Activated naive CD4-positive, alpha-beta T cell treated with anti-CD3 and anti-CD28 coated beads for 36 hours (primary cell): ENCODE measurements at regions not wholly inside any gene's neighbourhood (a gene's known extent, or its start where the extent isn't known, plus 50 kb on each side); places are given as distances from the start of the nearest gene placed in this dataset.
"Not testable (repeated sequence)": the region's sequence is repeated elsewhere in the genome, so short reads cannot be mapped to it uniquely, and the experiment has no call there.

Experiments used
- CTCF ChIA-PET: fragments of 350-600 bp; sonication (Branson Sonifier 250); formaldehyde crosslinking; loops from one replicate; lab custom pipeline; 2021; ENCODE audit warnings: antibody characterized with exemption; lab: Charles Lee
- DNase-seq: peaks from one replicate; pipeline ENCODE4 v3.0.0-alpha.2; 2020
- H3K27ac Mint-ChIP-seq: one replicate; pipeline ENCODE4 v1.8.0; 2021; ENCODE audit warnings: mild to moderate bottlenecking, mixed read lengths
- H3K27me3 Mint-ChIP-seq: one replicate; pipeline ENCODE4 v1.8.0; 2021; ENCODE audit warnings: low read depth, mixed read lengths
- H3K36me3 Mint-ChIP-seq: one replicate; pipeline ENCODE4 v1.8.0; 2021; ENCODE audit warnings: low read depth, mixed read lengths
- H3K4me1 Mint-ChIP-seq: one replicate; pipeline ENCODE4 v1.8.0; 2021; ENCODE audit warnings: low read depth, mixed read lengths
- H3K4me3 Mint-ChIP-seq: one replicate; pipeline ENCODE4 v1.8.0; 2021; ENCODE audit warnings: mild to moderate bottlenecking, moderate library complexity, mixed read lengths
- H3K9me3 Mint-ChIP-seq: one replicate; pipeline ENCODE4 v1.8.0; 2021; ENCODE audit warnings: mixed read lengths
- intact Hi-C: fragments of 100-400 bp; cut with micrococcal nuclease; formaldehyde crosslinking; loops from one replicate; pipeline ENCODE4 v1.15.1; 2023

- no peak overlapping the region for H3K4me3 Mint-ChIP-seq
- H3K27me3 Mint-ChIP-seq: no peaks in the 10 kb centered on the region
- CTCF ChIA-PET: interaction anchor here (0.9 to 1.3 kb wide), 2 partner anchors 23 to 97 kb away, joined by 3 to 6 read pairs; no protein-coding TSS in a partner anchor
- no peak overlapping the region for H3K27ac Mint-ChIP-seq
- intact Hi-C loops: no loop called here
- no peaks in the 10 kb centered on the region for H3K9me3 Mint-ChIP-seq
- no peaks in the 10 kb centered on the region for H3K4me1 Mint-ChIP-seq
- H3K36me3 Mint-ChIP-seq: no peaks in the 10 kb centered on the region
- no peak for DNase-seq
Observed at GRCh38 chr20:59110607-59111006, 53.0 kb upstream of the ZNF831 start.

GRCh38 chr20:59105581-59105980 is 58.0 kb upstream of the ZNF831 start:
- no peaks in the 10 kb centered on the region for H3K9me3 Mint-ChIP-seq
- DNase-seq: no peak
- intact Hi-C loops: no loop called here
- peaks cover 17% of the 10 kb centered on the region for H3K4me1 Mint-ChIP-seq
- no peaks in the 10 kb centered on the region for H3K36me3 Mint-ChIP-seq
- CTCF ChIA-PET: interaction anchor here (3.2 kb wide), 1 partner anchor 18 kb away, joined by 13 read pairs; no protein-coding TSS in a partner anchor
- H3K4me3 Mint-ChIP-seq: no peak overlapping the region
- no peak overlapping the region for H3K27ac Mint-ChIP-seq
- no peaks in the 10 kb centered on the region for H3K27me3 Mint-ChIP-seq

- H3K9me3 Mint-ChIP-seq: no peaks in the 10 kb centered on the region
- CTCF ChIA-PET: interaction anchor here (3.2 kb wide), 1 partner anchor 17 kb away, joined by 13 read pairs; no protein-coding TSS in a partner anchor
- no peak for DNase-seq
- no peaks in the 10 kb centered on the region for H3K36me3 Mint-ChIP-seq
- no peaks in the 10 kb centered on the region for H3K27me3 Mint-ChIP-seq
- H3K27ac Mint-ChIP-seq: no peak overlapping the region
- no peak overlapping the region for H3K4me3 Mint-ChIP-seq
- H3K4me1 Mint-ChIP-seq: peaks cover 17% of the 10 kb centered on the region
- intact Hi-C loops: no loop called here
Observed at GRCh38 chr20:59104831-59105230, 58.8 kb upstream of the ZNF831 start.

- DNase-seq: no peak
- H3K4me3 Mint-ChIP-seq: no peak overlapping the region
- H3K27ac Mint-ChIP-seq: no peak overlapping the region
- no peaks in the 10 kb centered on the region for H3K9me3 Mint-ChIP-seq
- H3K36me3 Mint-ChIP-seq: no peaks in the 10 kb centered on the region
- intact Hi-C loops: loop anchor here (1.0 kb wide), 1 partner anchor 63 kb away; no protein-coding TSS in a partner anchor
- CTCF ChIA-PET: interaction anchor here (1.1 to 3.2 kb wide), 4 partner anchors 8 to 100 kb away, joined by 3 to 13 read pairs (median 4); no protein-coding TSS in a partner anchor
- H3K4me1 Mint-ChIP-seq: peaks cover 17% of the 10 kb centered on the region
- no peaks in the 10 kb centered on the region for H3K27me3 Mint-ChIP-seq
Observed at GRCh38 chr20:59103573-59103972, 60.0 kb upstream of the ZNF831 start.

GRCh38 chr20:59102841-59103299 is 60.3 kb upstream of the PRELID3B start:
- Mint-ChIP-seq H3K27me3 (no peaks in the 10 kb centered on the region), H3K4me3 (no peak overlapping the region), H3K9me3 (no peaks in the 10 kb centered on the region), H3K27ac (peak overlapping the region; percentile 6), H3K36me3 (no peaks in the 10 kb centered on the region), H3K4me1 (peaks cover 17% of the 10 kb centered on the region)
- CTCF ChIA-PET: interaction anchor here (1.0 to 1.8 kb wide), 5 partner anchors 9 to 101 kb away, joined by 3 to 5 read pairs (median 3); no protein-coding TSS in a partner anchor
- intact Hi-C loops: loop anchor here (1.0 kb wide), 1 partner anchor 63 kb away; no protein-coding TSS in a partner anchor
- DNase-seq: no peak

- Mint-ChIP-seq H3K27me3 (no peaks in the 10 kb centered on the region), H3K36me3 (no peaks in the 10 kb centered on the region), H3K4me1 (peaks cover 17% of the 10 kb centered on the region), H3K4me3 (no peak overlapping the region), H3K9me3 (no peaks in the 10 kb centered on the region), H3K27ac (no peak overlapping the region)
- CTCF ChIA-PET: interaction anchor here (1.0 to 1.8 kb wide), 4 partner anchors 8 to 105 kb away, joined by 3 to 5 read pairs (median 4); no protein-coding TSS in a partner anchor
- intact Hi-C loops: no loop called here
- DNase-seq: no peak
Observed at GRCh38 chr20:59101961-59102360, 59.4 kb upstream of the PRELID3B start.

- H3K27me3 Mint-ChIP-seq, H3K9me3 Mint-ChIP-seq, H3K27ac Mint-ChIP-seq, H3K4me3 Mint-ChIP-seq, DNase-seq, H3K36me3 Mint-ChIP-seq, intact Hi-C loops: not testable (repeated sequence)
- peaks cover 19% of the 10 kb centered on the region for H3K4me1 Mint-ChIP-seq
- CTCF ChIA-PET: interaction anchor here (0.8 kb wide), 1 partner anchor 109 kb away, joined by 3 read pairs; no protein-coding TSS in a partner anchor
Observed at GRCh38 chr20:59099864-59100263, 57.3 kb upstream of the PRELID3B start.

GRCh38 chr20:59095140-59095539 is 52.6 kb upstream of the PRELID3B start:
- no peaks in the 10 kb centered on the region for H3K9me3 Mint-ChIP-seq
- intact Hi-C loops: no loop called here
- no peak overlapping the region for H3K4me3 Mint-ChIP-seq
- CTCF ChIA-PET: interaction anchor here (0.7 to 5.2 kb wide), 4 partner anchors 13 to 334 kb away, joined by 3 to 35 read pairs (median 4); no protein-coding TSS in a partner anchor
- no peak overlapping the region for H3K27ac Mint-ChIP-seq
- peaks cover 2% of the 10 kb centered on the region for H3K4me1 Mint-ChIP-seq
- H3K27me3 Mint-ChIP-seq: no peaks in the 10 kb centered on the region
- no peak for DNase-seq
- H3K36me3 Mint-ChIP-seq: no peaks in the 10 kb centered on the region

GRCh38 chr20:59094576-59094975 is 52.0 kb upstream of the PRELID3B start:
- H3K27ac Mint-ChIP-seq: no peak overlapping the region
- CTCF ChIA-PET: interaction anchor here (0.7 to 5.2 kb wide), 5 partner anchors 8 to 334 kb away, joined by 3 to 35 read pairs (median 4); no protein-coding TSS in a partner anchor
- peaks cover 2% of the 10 kb centered on the region for H3K4me1 Mint-ChIP-seq
- no peaks in the 10 kb centered on the region for H3K9me3 Mint-ChIP-seq
- no peak overlapping the region for H3K4me3 Mint-ChIP-seq
- no peaks in the 10 kb centered on the region for H3K27me3 Mint-ChIP-seq
- no peak for DNase-seq
- H3K36me3 Mint-ChIP-seq: no peaks in the 10 kb centered on the region
- intact Hi-C loops: no loop called here
